Activated CD4-positive, alpha-beta T cell treated with anti-CD3 and anti-CD28 coated beads, Interleukin-2, amount 10 ng/mL, durations not matched to agents 7 days and 5 days (primary cell): ENCODE measurements at regions not wholly inside any gene's neighbourhood (a gene's known extent, or its start where the extent isn't known, plus 50 kb on each side); places are given as distances from the start of the nearest gene placed in this dataset.

ENCODE experiments used
- CTCF ChIA-PET: fragments of 350-600 bp; sonication (Branson Sonifier 250); formaldehyde crosslinking; loops from one replicate; lab custom pipeline; 2021; ENCODE audit warnings: antibody characterized with exemption; lab: Charles Lee
- POLR2A ChIA-PET: fragments of 350-600 bp; sonication (Branson Sonifier 250); formaldehyde crosslinking; loops from one replicate; lab custom pipeline; 2021; ENCODE audit warnings: antibody characterized with exemption; lab: Charles Lee
- DNase-seq: peaks from one replicate; pipeline ENCODE4 v3.0.0-alpha.2; 2020
- H3K27ac Mint-ChIP-seq: one replicate; pipeline ENCODE4 v1.8.0; 2021; ENCODE audit warnings: mild to moderate bottlenecking, moderate library complexity, mixed read lengths
- H3K27me3 Mint-ChIP-seq: one replicate; pipeline ENCODE4 v1.8.0; 2021; ENCODE audit warnings: mixed read lengths
- H3K36me3 Mint-ChIP-seq: one replicate; pipeline ENCODE4 v1.8.0; 2021; ENCODE audit warnings: low read depth, mixed read lengths
- H3K4me1 Mint-ChIP-seq: one replicate; pipeline ENCODE4 v1.8.0; 2021; ENCODE audit warnings: mixed read lengths
- H3K4me3 Mint-ChIP-seq: one replicate; pipeline ENCODE4 v1.8.0; 2021; ENCODE audit warnings: mild to moderate bottlenecking, moderate library complexity, mixed read lengths
- H3K9me3 Mint-ChIP-seq: one replicate; pipeline ENCODE4 v1.8.0; 2021; ENCODE audit warnings: mixed read lengths

- CTCF ChIA-PET = no interaction called here
Observed at GRCh38 chr11:11115475-11115874, 237.6 kb downstream of the CSNK2A3 start.

GRCh38 chr11:11113626-11114025, 239.4 kb downstream of the CSNK2A3 start:
- ChIA-PET POLR2A (no interaction called here), CTCF (no interaction called here)
- no peak overlapping the region for H3K4me3 Mint-ChIP-seq
- H3K27me3 Mint-ChIP-seq = no peaks in the 10 kb centered on the region
- peaks cover 4% of the 10 kb centered on the region for H3K36me3 Mint-ChIP-seq
- H3K27ac Mint-ChIP-seq = no peak overlapping the region
- H3K4me1 Mint-ChIP-seq = peaks cover 4% of the 10 kb centered on the region
- H3K9me3 Mint-ChIP-seq = peaks cover 7% of the 10 kb centered on the region
- DNase-seq = no peak

More at GRCh38 chr11:11115475-11115874, 237.6 kb downstream of the CSNK2A3 start:
- Mint-ChIP-seq H3K27ac (no peak overlapping the region), H3K4me1 (peaks cover 4% of the 10 kb centered on the region), H3K4me3 (no peak overlapping the region), H3K36me3 (peaks cover 4% of the 10 kb centered on the region), H3K9me3 (peaks cover 7% of the 10 kb centered on the region), H3K27me3 (no peaks in the 10 kb centered on the region)
- DNase-seq = no peak
- POLR2A ChIA-PET = no interaction called here

GRCh38 chr11:11108026-11108425, 245.0 kb downstream of the CSNK2A3 start:
- H3K27me3 Mint-ChIP-seq = no peaks in the 10 kb centered on the region
- no peaks in the 10 kb centered on the region for H3K9me3 Mint-ChIP-seq
- CTCF ChIA-PET = no interaction called here
- no peak overlapping the region for H3K4me3 Mint-ChIP-seq
- H3K27ac Mint-ChIP-seq = no peak overlapping the region
- DNase-seq = no peak
- H3K36me3 Mint-ChIP-seq = no peaks in the 10 kb centered on the region
- POLR2A ChIA-PET = no interaction called here
- H3K4me1 Mint-ChIP-seq = no peaks in the 10 kb centered on the region

GRCh38 chr11:11107076-11107723, 245.8 kb downstream of the CSNK2A3 start:
- Mint-ChIP-seq H3K36me3 (no peaks in the 10 kb centered on the region), H3K27me3 (no peaks in the 10 kb centered on the region), H3K4me1 (no peaks in the 10 kb centered on the region), H3K27ac (no peak overlapping the region), H3K4me3 (no peak overlapping the region), H3K9me3 (no peaks in the 10 kb centered on the region)
- CTCF ChIA-PET = no interaction called here
- POLR2A ChIA-PET = no interaction called here
- DNase-seq = no peak

DNA sequence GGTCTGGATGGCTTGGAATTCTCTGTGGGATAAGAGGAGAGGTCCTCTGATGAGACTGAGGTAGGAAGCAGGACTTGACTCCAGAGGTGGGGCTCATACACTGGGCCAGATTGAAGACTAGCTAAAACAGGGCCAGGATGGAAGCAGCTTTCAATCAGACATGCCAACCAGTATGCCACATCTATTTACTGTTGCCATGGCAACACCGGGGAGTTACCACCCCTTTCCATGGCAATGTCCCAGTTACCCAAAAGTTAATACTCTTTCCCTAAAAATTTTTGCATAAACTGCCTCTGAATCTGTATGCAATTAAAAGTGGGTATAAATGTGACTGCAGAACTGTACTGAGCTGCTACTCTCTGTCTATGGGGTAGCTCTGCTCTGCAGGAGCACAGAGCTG, 247.5 kb upstream of the ZBED5 start:
- no peak overlapping the region for H3K4me3 Mint-ChIP-seq
- no peak for DNase-seq
- ChIA-PET POLR2A (no interaction called here), CTCF (interaction anchor here (0.7 to 1.1 kb wide), 4 partner anchors 13 to 457 kb away, joined by 3 read pairs; no protein-coding TSS in a partner anchor)
- no peak overlapping the region for H3K27ac Mint-ChIP-seq
- H3K9me3 Mint-ChIP-seq = no peaks in the 10 kb centered on the region
- H3K4me1 Mint-ChIP-seq = no peaks in the 10 kb centered on the region
- H3K27me3 Mint-ChIP-seq = no peaks in the 10 kb centered on the region
- no peaks in the 10 kb centered on the region for H3K36me3 Mint-ChIP-seq

DNA sequence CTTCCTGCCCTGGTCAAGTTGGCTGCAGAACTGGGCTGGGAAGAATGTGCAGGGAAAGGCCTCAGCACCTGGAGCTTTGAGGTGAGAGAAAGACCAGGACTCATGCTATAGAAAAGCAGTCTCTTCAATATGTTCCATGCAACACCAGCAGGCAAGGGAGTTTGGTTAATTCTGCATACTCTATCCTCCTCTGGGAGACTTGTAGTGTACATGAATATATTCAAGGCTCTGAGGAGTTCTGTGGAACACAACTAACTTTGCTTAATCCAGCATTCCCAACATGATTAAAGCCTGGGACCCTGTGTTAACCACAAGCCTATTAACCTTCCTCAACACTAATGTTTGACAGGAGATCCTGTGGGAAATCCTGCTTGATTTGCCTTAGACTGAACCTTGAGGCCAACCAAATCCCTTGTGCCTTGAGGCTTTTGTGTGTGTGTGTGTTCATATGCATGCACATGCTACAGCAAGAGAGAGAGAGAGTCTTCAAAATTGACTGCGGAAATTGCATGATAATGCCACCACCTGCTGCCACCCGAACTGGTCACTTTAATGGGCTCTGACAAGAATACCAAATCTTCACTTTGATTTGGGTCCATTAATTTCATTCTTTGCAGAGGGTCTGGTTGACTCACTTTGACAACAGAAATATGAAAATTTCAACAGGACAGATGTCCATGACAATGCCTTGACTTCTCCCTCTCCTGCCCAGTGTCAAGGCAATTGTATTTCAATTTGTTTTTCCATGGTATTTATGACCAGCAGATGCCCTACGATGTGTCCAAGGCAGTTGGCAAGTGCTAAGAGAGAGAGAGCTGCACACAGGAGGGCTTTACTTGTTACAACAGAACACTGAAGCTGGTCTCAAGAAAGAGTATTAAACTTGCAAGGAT, 238.2 kb upstream of the ZBED5 start:
- no peak for DNase-seq
- H3K4me3 Mint-ChIP-seq = no peak overlapping the region
- H3K36me3 Mint-ChIP-seq = no peaks in the 10 kb centered on the region
- H3K4me1 Mint-ChIP-seq = no peaks in the 10 kb centered on the region
- H3K27ac Mint-ChIP-seq = no peak overlapping the region
- H3K27me3 Mint-ChIP-seq = no peaks in the 10 kb centered on the region
- POLR2A ChIA-PET = no interaction called here
- CTCF ChIA-PET = no interaction called here
- peaks cover 8% of the 10 kb centered on the region for H3K9me3 Mint-ChIP-seq

DNA sequence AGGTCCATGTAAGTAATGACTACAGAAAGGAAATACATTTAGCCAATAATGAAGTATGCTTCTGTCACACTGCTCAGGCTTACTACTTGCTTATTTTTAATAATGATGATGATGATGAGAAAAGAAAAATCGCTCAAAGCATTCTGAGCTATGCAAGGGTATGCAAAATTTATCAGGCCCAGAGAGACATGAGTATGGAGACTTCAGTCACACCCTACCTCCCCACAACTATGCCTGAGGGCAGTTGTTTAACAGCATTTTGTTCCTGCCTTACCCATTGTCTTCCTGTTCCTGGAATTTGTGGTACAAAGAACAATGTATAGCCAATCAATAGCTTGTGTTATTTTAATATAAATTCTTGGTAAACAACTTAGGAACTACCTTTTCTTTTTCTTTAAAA, 232.6 kb upstream of the ZBED5 start:
- Mint-ChIP-seq H3K27ac (no peak overlapping the region), H3K36me3 (no peaks in the 10 kb centered on the region), H3K4me3 (no peak overlapping the region), H3K27me3 (no peaks in the 10 kb centered on the region), H3K4me1 (peaks cover 3% of the 10 kb centered on the region), H3K9me3 (peaks cover 15% of the 10 kb centered on the region)
- POLR2A ChIA-PET = no interaction called here
- no peak for DNase-seq
- CTCF ChIA-PET = no interaction called here

GRCh38 chr11:11089805-11090204, 232.0 kb upstream of the ZBED5 start:
- H3K27me3 Mint-ChIP-seq = no peaks in the 10 kb centered on the region
- H3K9me3 Mint-ChIP-seq = peaks cover 15% of the 10 kb centered on the region
- ChIA-PET POLR2A (no interaction called here), CTCF (no interaction called here)
- DNase-seq = no peak
- no peak overlapping the region for H3K27ac Mint-ChIP-seq
- H3K4me3 Mint-ChIP-seq = no peak overlapping the region
- peaks cover 3% of the 10 kb centered on the region for H3K4me1 Mint-ChIP-seq
- H3K36me3 Mint-ChIP-seq = no peaks in the 10 kb centered on the region

GRCh38 chr11:11086979-11087378, 229.1 kb upstream of the ZBED5 start:
- Mint-ChIP-seq H3K4me3 (no peak overlapping the region), H3K27me3 (no peaks in the 10 kb centered on the region), H3K9me3 (peaks cover 15% of the 10 kb centered on the region), H3K36me3 (no peaks in the 10 kb centered on the region), H3K27ac (no peak overlapping the region), H3K4me1 (peaks cover 3% of the 10 kb centered on the region)
- DNase-seq = no peak
- ChIA-PET CTCF (no interaction called here), POLR2A (no interaction called here)

- Mint-ChIP-seq H3K4me1 (peaks cover 3% of the 10 kb centered on the region), H3K27ac (no peak overlapping the region), H3K36me3 (no peaks in the 10 kb centered on the region), H3K27me3 (no peaks in the 10 kb centered on the region), H3K4me3 (no peak overlapping the region), H3K9me3 (peaks cover 7% of the 10 kb centered on the region)
- CTCF ChIA-PET = no interaction called here
- POLR2A ChIA-PET = interaction anchor here (0.8 kb wide), 1 partner anchor 244 kb away, joined by 3 read pairs; no protein-coding TSS in a partner anchor
- DNase-seq = no peak
Observed at GRCh38 chr11:11085580-11085979, 227.7 kb upstream of the ZBED5 start.

DNA sequence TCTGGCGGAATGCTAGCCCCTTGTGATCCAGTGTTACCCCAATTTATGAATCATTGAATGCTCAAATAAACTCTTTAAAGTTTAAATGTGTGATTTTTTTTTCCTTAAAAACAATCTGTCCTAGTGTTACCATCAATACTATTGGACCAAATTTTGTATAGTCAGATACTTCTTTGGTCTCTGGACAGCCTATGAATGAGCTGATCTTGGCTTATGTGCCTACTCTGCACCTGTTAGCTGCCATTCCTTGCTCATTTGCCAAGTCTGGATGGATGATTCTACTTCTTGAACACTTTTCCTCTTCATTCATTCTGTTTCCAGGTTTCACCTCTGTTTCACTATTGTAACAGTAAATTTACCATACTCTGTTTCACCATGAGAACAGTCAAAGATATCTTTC, 226.5 kb upstream of the ZBED5 start:
- DNase-seq = no peak
- Mint-ChIP-seq H3K27ac (no peak overlapping the region), H3K4me1 (no peaks in the 10 kb centered on the region), H3K9me3 (peaks cover 1% of the 10 kb centered on the region), H3K36me3 (no peaks in the 10 kb centered on the region), H3K27me3 (no peaks in the 10 kb centered on the region), H3K4me3 (no peak overlapping the region)
- CTCF ChIA-PET = no interaction called here
- POLR2A ChIA-PET = no interaction called here

DNA sequence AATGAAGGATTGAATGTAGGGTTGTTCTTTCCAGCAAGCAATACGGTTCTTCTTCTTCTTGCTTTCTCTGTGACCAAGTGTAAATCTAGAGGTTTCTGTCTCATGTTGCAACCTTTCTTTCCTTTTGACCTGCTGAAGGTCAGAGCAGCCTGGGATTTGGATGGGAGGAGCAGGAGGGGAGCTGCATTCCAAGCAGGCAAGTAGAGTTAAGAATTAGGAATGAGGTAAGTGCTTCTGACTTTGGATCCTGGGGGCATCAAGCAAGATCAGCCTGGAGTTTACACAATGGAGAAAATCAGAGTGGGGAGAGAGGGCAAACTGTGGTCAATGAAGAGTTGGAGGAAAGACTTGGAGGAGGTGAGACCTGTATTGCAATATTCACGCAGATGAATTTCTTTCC, 225.6 kb upstream of the ZBED5 start:
- no peak for DNase-seq
- H3K9me3 Mint-ChIP-seq = no peaks in the 10 kb centered on the region
- CTCF ChIA-PET = no interaction called here
- no peaks in the 10 kb centered on the region for H3K36me3 Mint-ChIP-seq
- POLR2A ChIA-PET = no interaction called here
- H3K27ac Mint-ChIP-seq = no peak overlapping the region
- no peaks in the 10 kb centered on the region for H3K4me1 Mint-ChIP-seq
- H3K27me3 Mint-ChIP-seq = peaks cover 1% of the 10 kb centered on the region
- no peak overlapping the region for H3K4me3 Mint-ChIP-seq

DNA sequence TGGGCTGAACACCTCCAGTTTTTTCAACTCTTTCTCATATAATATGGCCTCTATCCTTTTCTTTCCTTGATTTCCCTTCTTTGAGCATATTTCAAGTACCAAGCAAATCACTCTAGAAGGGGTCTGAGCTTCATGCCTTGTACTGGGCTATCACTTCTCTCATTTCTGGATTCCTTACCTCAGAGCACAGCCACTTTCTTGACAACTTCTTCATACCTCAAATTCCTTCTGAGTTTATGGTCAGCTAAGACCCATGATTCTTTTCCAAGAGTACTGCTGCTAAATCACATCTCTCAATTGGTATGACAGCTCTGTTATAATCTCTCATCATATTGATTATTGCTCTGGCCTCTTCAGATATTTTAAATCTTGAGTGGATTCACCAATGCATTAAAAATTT, 224.8 kb upstream of the ZBED5 start:
- no peak for DNase-seq
- Mint-ChIP-seq H3K27ac (no peak overlapping the region), H3K9me3 (no peaks in the 10 kb centered on the region), H3K36me3 (no peaks in the 10 kb centered on the region), H3K4me3 (no peak overlapping the region), H3K4me1 (no peaks in the 10 kb centered on the region), H3K27me3 (peaks cover 2% of the 10 kb centered on the region)
- ChIA-PET POLR2A (no interaction called here), CTCF (no interaction called here)
